ENCODE measurements at regions not wholly inside any gene's neighbourhood (a gene's known extent, or its start where the extent isn't known, plus 50 kb on each side); places are given as distances from the start of the nearest gene placed in this dataset.
"Not testable (repeated sequence)": the region's sequence is repeated elsewhere in the genome, so short reads cannot be mapped to it uniquely, and the experiment has no call there.

DNA sequence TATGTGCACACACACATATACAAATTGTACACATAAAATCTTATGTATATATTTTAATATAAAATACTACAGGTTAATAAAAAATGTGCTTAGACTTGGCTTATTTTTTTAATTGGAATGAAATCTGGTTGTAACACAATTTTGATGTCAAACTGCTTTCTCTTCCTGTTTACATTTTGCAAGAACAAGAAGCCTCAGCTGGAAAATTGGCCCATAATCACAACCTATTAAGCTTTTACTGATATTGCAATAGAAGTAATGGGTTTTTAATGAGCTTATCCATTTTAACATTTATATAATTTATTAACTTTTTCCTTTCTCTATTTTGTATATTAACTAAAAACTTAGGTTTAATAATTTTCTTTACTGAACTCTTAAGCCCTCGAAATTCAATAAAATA is 165.9 kb downstream of the PCDH10 start:
- H3K9me3 ChIP-seq: no peaks in the 10 kb centered on the region
- H3K36me3 ChIP-seq: no peaks in the 10 kb centered on the region
- DNase-seq: no peak
- intact Hi-C loops (cut with DNase I): no loop called here
- no peak overlapping the region for H3K27ac ChIP-seq
- WGBS, 3 donors: 81 to 87% (median 85%) methylated on average over 1 of the region's 1 CpG
- no peaks in the 10 kb centered on the region for H3K4me1 ChIP-seq (ENCODE audit: insufficient read depth)
- no peak for TF ChIP-seq POLR2A (IDR thresholded peaks at IDR 0.05)
- TF ChIP-seq, protein P1, sequence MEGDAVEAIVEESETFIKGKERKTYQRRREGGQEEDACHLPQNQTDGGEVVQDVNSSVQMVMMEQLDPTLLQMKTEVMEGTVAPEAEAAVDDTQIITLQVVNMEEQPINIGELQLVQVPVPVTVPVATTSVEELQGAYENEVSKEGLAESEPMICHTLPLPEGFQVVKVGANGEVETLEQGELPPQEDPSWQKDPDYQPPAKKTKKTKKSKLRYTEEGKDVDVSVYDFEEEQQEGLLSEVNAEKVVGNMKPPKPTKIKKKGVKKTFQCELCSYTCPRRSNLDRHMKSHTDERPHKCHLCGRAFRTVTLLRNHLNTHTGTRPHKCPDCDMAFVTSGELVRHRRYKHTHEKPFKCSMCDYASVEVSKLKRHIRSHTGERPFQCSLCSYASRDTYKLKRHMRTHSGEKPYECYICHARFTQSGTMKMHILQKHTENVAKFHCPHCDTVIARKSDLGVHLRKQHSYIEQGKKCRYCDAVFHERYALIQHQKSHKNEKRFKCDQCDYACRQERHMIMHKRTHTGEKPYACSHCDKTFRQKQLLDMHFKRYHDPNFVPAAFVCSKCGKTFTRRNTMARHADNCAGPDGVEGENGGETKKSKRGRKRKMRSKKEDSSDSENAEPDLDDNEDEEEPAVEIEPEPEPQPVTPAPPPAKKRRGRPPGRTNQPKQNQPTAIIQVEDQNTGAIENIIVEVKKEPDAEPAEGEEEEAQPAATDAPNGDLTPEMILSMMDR (IDR thresholded peaks at IDR 0.05): no peak
- no peak for TF ChIP-seq EP300 (IDR thresholded peaks at IDR 0.05)
- H3K4me3 ChIP-seq: no peak overlapping the region
- H3K27me3 ChIP-seq: no peaks in the 10 kb centered on the region

- Histone ChIP-seq H3K27ac (no peak overlapping the region), H3K4me3 (no peak overlapping the region), H3K4me1 (ENCODE audit: insufficient read depth) (no peaks in the 10 kb centered on the region), H3K27me3 (no peaks in the 10 kb centered on the region), H3K9me3 (no peaks in the 10 kb centered on the region), H3K36me3 (no peaks in the 10 kb centered on the region)
- intact Hi-C loops (cut with DNase I): no loop called here
- TF ChIP-seq, protein P1 (IDR thresholded peaks at IDR 0.05): no peak
- TF ChIP-seq EP300 (IDR thresholded peaks at IDR 0.05) (no peak), POLR2A (IDR thresholded peaks at IDR 0.05) (no peak)
- 84 to 94% (median 88%) methylated on average over 3 of the region's 3 CpGs for WGBS, 3 donors
- no peak for DNase-seq
Measured at GRCh38 chr4:133287396-133287795, 138.3 kb downstream of the PCDH10 start.

GRCh38 chr4:133278591-133278990 is 129.5 kb downstream of the PCDH10 start:
- Histone ChIP-seq H3K9me3 (no peaks in the 10 kb centered on the region), H3K36me3 (no peaks in the 10 kb centered on the region), H3K4me3 (no peak overlapping the region), H3K27ac (no peak overlapping the region), H3K4me1 (ENCODE audit: insufficient read depth) (no peaks in the 10 kb centered on the region), H3K27me3 (no peaks in the 10 kb centered on the region)
- 13 to 27% (median 20%) methylated on average over 1 of the region's 1 CpG for WGBS, 3 donors
- no peak for TF ChIP-seq EP300 (IDR thresholded peaks at IDR 0.05)
- TF ChIP-seq, protein P1 (IDR thresholded peaks at IDR 0.05): no peak
- TF ChIP-seq POLR2A (IDR thresholded peaks at IDR 0.05): no peak
- intact Hi-C loops (cut with DNase I): no loop called here
- DNase-seq: no peak

DNA sequence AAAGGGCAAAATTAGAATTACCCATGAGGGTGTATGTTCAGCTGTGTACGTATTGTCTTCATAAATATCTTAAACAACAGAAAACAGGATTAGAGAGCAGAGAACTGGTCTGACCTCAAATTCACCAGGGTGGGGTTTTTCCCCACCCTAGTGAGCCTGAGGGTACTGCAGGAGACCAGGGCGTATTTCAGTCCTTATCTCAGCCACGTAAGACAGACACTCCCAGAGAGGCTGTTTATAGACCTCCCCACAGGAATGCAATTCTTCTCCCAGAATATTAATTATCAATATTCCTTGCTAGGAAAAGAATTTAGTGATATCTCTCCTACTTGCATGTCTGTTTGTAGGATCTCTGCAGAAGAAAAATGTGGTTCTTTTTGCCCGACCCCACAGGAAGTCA is 128.8 kb downstream of the PCDH10 start:
- H3K9me3 ChIP-seq: not testable (repeated sequence)

GRCh38 chr4:133275246-133275645 is 126.2 kb downstream of the PCDH10 start:
- TF ChIP-seq EP300 (IDR thresholded peaks at IDR 0.05): no peak
- no peak for TF ChIP-seq POLR2A (IDR thresholded peaks at IDR 0.05)
- TF ChIP-seq, protein P1 (IDR thresholded peaks at IDR 0.05): no peak
- Histone ChIP-seq H3K36me3 (no peaks in the 10 kb centered on the region), H3K9me3 (no peaks in the 10 kb centered on the region), H3K4me3 (no peak overlapping the region), H3K27me3 (no peaks in the 10 kb centered on the region), H3K4me1 (ENCODE audit: insufficient read depth) (no peaks in the 10 kb centered on the region), H3K27ac (no peak overlapping the region)
- WGBS, 3 donors: 87 to 94% (median 89%) methylated on average over 3 of the region's 3 CpGs
- intact Hi-C loops (cut with DNase I): no loop called here
- DNase-seq: no peak

More for the DNA sequence above, 128.8 kb downstream of the PCDH10 start:
- 67 to 84% (median 84%) methylated on average over 4 of the region's 4 CpGs for WGBS, 3 donors
- intact Hi-C loops (cut with DNase I); DNase-seq; H3K4me3 ChIP-seq; H3K27me3 ChIP-seq; H3K27ac ChIP-seq; H3K36me3 ChIP-seq; H3K4me1 ChIP-seq (ENCODE audit: insufficient read depth): not testable (repeated sequence)

Data from ovary (tissue), 7 donors.